ENCODE measurements at regions not wholly inside any gene's neighbourhood (a gene's known extent, or its start where the extent isn't known, plus 50 kb on each side); places are given as distances from the start of the nearest gene placed in this dataset.
A peak's percentile ranks its signal among the peaks of the same experiment; 100 is the strongest.

DNA sequence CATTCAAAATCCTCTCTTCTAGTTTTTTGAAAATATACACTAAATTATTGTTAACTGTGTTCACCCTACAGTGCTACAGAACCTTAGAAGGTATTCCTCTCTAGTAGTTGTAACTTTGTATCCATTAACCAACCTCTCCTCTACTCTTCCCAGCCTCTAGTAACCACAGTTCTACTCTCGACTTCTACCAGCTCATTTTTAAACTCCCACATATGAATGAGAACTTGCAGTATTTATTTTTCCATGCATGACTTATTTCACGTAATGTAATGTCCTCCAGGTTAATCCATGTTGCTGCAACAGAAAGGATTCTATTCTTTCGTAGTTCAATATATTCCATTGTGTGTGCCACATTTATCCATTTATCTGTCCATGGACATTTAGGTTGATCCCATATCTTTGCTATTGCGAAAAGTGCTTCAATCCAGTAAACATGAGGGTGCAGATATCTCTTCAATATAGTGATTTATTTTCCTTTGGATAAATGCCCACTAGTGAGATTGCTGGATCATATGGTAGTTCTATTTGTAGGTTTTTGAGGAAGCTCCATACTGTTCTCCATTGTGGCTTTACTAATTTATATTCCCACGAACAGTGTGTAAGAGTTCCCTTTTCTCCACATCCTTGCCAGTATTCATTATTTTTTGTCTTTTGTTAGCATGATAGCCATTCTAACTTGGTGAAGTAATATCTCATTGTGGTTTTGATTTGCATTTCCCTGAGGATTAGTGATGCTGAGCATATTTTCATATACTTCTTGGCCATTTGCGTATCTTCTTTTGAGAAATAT is 113.7 kb upstream of the SMAD3 start:
- TF ChIP-seq FOXM1 (IDR thresholded peaks at IDR 0.05; ENCODE audit: borderline replicate concordance, low read depth) = no peak
- TF ChIP-seq NFIC (IDR thresholded peaks at IDR 0.05) = no peak
- TF ChIP-seq EP300 (IDR thresholded peaks at IDR 0.05; ENCODE audit: borderline replicate concordance) = no peak
- TF ChIP-seq TAF1 (IDR thresholded peaks at IDR 0.05; ENCODE audit: low read depth) = no peak
- TF ChIP-seq, protein P1, sequence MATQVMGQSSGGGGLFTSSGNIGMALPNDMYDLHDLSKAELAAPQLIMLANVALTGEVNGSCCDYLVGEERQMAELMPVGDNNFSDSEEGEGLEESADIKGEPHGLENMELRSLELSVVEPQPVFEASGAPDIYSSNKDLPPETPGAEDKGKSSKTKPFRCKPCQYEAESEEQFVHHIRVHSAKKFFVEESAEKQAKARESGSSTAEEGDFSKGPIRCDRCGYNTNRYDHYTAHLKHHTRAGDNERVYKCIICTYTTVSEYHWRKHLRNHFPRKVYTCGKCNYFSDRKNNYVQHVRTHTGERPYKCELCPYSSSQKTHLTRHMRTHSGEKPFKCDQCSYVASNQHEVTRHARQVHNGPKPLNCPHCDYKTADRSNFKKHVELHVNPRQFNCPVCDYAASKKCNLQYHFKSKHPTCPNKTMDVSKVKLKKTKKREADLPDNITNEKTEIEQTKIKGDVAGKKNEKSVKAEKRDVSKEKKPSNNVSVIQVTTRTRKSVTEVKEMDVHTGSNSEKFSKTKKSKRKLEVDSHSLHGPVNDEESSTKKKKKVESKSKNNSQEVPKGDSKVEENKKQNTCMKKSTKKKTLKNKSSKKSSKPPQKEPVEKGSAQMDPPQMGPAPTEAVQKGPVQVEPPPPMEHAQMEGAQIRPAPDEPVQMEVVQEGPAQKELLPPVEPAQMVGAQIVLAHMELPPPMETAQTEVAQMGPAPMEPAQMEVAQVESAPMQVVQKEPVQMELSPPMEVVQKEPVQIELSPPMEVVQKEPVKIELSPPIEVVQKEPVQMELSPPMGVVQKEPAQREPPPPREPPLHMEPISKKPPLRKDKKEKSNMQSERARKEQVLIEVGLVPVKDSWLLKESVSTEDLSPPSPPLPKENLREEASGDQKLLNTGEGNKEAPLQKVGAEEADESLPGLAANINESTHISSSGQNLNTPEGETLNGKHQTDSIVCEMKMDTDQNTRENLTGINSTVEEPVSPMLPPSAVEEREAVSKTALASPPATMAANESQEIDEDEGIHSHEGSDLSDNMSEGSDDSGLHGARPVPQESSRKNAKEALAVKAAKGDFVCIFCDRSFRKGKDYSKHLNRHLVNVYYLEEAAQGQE (IDR thresholded peaks at IDR 0.05; ENCODE audit: low read depth) = no peak
- TF ChIP-seq CEBPB (IDR thresholded peaks at IDR 0.05) = no peak
- no peak for TF ChIP-seq CREB1 (IDR thresholded peaks at IDR 0.05; ENCODE audit: low read depth)
- no peak for TF ChIP-seq RAD21 (IDR thresholded peaks at IDR 0.05; ENCODE audit: low read depth)
- TF ChIP-seq, protein P2, sequence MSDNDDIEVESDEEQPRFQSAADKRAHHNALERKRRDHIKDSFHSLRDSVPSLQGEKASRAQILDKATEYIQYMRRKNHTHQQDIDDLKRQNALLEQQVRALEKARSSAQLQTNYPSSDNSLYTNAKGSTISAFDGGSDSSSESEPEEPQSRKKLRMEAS (IDR thresholded peaks at IDR 0.05) = no peak
- no peak for TF ChIP-seq EGR1 (IDR thresholded peaks at IDR 0.05)
- TF ChIP-seq ZBTB7A (IDR thresholded peaks at IDR 0.05; ENCODE audit: low read depth) = no peak
- TF ChIP-seq, protein P3, sequence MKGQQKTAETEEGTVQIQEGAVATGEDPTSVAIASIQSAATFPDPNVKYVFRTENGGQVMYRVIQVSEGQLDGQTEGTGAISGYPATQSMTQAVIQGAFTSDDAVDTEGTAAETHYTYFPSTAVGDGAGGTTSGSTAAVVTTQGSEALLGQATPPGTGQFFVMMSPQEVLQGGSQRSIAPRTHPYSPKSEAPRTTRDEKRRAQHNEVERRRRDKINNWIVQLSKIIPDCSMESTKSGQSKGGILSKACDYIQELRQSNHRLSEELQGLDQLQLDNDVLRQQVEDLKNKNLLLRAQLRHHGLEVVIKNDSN (IDR thresholded peaks at IDR 0.05) = no peak

DNA sequence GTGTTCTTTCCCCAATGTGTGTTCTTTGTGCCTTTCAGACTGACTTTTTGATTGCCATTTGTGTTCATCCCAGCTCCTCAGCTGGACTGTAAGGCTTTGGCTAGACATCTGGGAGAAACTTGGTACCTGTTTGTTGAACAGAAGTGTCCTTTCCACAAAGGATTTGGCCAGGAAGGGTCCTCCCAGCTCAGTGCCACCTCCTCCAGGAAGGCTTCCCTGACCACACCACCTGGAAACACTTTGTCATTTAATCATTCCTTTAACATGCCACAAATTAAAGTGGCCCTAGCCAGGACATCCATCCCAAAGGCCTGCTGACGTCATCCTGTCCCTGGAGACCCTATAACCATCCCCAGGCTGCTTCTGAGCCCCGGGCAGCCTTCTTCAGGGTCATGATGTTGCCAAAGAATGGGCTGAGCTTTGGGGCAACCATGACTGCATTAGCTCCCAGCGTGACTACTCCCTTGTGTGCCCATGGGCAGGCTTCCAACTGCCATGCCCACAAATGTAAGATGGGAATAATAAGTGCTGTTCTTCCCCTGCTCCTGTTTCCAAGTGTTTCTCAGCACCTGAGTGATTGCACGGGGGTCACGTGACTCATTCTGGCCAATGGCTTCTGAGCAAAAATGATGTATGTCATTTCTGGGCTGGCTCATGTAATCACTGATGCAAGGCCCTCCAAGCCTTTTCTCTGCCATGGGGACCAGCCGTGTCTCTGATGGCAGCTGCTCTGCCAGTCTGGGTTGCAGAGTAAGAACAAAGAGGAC is 112.5 kb upstream of the SMAD3 start:
- TF ChIP-seq TEAD4 (IDR thresholded peaks at IDR 0.05) (no peak), NFIC (IDR thresholded peaks at IDR 0.05) (0 out of 2 replicates have a peak, but pooled peaks have one; percentile 34)
- TF ChIP-seq, protein P3 (IDR thresholded peaks at IDR 0.05) = peak; percentile 89
- TF ChIP-seq, protein P1 (IDR thresholded peaks at IDR 0.05; ENCODE audit: low read depth) = no peak

DNA sequence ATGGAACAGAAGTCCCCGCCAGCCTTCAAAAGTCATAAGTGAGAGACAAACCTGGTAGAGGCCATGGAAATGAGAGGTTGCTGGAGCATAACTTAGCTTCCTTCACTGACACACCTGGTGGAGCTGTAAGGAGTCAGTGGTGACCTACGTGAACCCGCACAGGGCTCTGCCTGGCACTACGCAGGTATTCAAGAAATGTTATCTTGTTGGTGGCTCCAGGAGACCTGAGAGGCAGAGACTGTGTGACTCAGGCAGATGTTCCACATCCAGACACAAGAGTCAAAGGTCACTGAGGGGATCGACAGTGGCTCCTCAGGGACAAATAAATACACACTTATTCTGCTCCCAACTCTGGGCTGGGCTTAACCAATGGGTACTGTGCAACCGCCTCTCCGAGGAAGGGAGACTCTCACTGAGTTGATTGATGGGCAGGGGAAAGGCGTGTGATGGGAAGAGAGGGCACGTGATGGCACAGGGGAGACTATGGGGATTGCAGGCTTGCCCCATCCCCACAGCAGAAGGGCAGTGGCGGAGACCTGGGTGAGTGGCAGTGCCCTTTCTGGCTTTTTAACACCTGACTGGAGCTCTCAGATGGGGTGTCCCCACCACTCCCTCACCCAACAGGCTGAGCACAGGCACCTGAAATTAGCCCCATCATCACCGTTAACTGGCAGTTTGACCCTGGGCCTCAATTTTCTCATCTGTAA is 111.7 kb upstream of the SMAD3 start:
- TF ChIP-seq NFIC (IDR thresholded peaks at IDR 0.05) = no peak
- no peak for TF ChIP-seq YY1 (IDR thresholded peaks at IDR 0.05; ENCODE audit: low read depth)
- TF ChIP-seq TEAD4 (IDR thresholded peaks at IDR 0.05) = no peak
- TF ChIP-seq CREB1 (IDR thresholded peaks at IDR 0.05; ENCODE audit: low read depth) = no peak

DNA sequence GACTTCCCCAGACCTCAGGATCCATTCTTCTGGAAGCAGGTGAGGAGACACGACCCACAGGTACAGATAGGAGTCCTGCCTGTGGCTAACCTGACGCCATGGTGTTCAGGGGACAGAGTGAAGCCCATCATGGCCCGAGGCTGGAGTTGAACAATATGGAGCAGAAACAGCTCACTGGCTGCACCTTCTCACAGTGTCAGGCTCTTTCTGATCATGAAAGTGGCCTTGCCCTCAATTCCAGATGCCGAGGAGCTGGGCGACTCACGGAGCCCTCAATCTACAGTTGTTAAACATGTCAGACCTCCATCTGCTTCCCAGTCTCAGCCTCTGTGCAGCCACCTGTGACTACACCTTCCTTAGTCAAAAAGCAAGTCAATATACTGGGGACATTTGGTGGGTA is 110.8 kb upstream of the SMAD3 start:
- TF ChIP-seq YY1 (IDR thresholded peaks at IDR 0.05; ENCODE audit: low read depth) = no peak

DNA sequence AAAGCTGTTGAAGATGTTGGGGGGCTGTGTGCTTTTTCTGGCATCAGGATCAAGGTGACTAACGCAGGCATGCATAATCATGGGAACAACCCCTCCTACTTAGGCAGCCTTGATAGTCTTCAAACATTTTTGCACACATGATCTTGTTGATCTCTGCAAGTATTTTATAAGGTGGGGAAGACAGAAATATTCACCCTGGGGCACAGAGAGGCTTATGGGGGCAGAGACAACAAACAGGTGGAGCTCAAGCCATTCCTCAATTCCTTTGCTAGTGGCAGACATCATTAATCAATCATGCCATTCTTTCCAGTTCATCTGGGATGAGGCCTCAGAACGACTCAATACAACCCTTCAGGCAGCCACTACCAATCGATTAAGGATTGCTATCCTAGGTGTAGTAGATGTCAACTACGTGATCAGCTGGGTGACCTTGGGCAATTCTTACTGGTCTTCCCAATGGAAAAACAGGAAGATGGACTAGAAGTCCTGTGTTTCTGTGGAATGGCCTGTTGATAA is 110.3 kb upstream of the SMAD3 start:
- TF ChIP-seq, protein P2 (IDR thresholded peaks at IDR 0.05) = no peak
- TF ChIP-seq CREB1 (IDR thresholded peaks at IDR 0.05; ENCODE audit: low read depth) (no peak), EP300 (IDR thresholded peaks at IDR 0.05; ENCODE audit: borderline replicate concordance) (no peak)

DNA sequence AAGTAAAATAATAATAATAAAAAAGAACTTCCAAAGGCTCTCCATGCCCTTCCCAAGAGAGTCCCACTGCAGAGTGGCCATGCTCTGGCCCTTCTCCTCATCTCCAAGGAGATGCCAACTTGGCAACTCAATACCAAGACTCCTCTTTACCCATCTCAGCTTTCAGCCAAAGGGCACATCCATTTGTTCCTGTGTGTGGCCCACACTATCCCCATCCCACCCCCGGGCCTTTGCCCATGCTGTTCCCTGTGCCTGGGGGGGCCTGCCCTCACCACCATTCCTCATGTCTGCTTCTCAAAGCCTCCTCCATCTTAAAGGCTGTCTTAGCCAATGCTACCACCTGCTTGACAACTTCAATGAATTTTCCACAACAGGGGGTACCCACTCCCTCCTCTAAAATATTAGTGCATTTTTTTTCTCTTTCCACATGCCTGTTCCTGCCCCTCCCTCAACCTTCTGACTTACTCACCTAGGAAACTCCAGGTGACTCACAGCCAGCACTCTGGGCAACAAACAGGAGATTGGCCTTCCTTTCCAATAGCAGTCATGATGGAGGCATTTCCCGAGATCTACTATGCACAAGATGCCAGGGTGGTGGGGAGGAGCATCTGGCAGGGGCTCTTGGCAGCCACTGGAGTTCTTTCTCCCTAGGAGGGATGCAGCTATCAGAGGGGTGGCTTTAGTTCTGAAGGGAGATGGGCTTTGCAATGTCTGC is 109.4 kb upstream of the SMAD3 start:
- TF ChIP-seq, protein P2 (IDR thresholded peaks at IDR 0.05) = 0 out of 2 replicates have a peak, but pooled peaks have one; percentile 22
- TF ChIP-seq NFIC (IDR thresholded peaks at IDR 0.05) (0 out of 2 replicates have a peak, but pooled peaks have one; percentile 35), YY1 (IDR thresholded peaks at IDR 0.05; ENCODE audit: low read depth) (peak; percentile 40; the same call in 1 of the 2 replicates), EP300 (IDR thresholded peaks at IDR 0.05; ENCODE audit: borderline replicate concordance) (peak; percentile 18; the same call in 1 of the 2 replicates)
- TF ChIP-seq, protein P1 (IDR thresholded peaks at IDR 0.05; ENCODE audit: low read depth) = no peak
